Tibial nerve (tissue), 4 donors: ENCODE measurements at regions not wholly inside any gene's neighbourhood (a gene's known extent, or its start where the extent isn't known, plus 50 kb on each side); places are given as distances from the start of the nearest gene placed in this dataset.

ENCODE experiments used
- CTCF ChIP-seq, 5 experiments: fragments of 200-600 bp in 3 of 5; fragments of 450-650 bp in 2 of 5; sonication (generic) in 3 of 5; IDR thresholded peaks; one replicate each; pipeline ENCODE4 v1.5.1; 2016 to 2019; ENCODE audit warnings: antibody characterized with exemption in 5 of 5, mild to moderate bottlenecking in 3 of 5, moderate library complexity in 2 of 5
- EP300 ChIP-seq, 2 donors: sonication (generic); formaldehyde crosslinking; IDR thresholded peaks; one replicate each; pipeline ENCODE4 v1.6.1; 2017; ENCODE audit warnings: antibody characterized with exemption in 2 of 2, mild to moderate bottlenecking in 1 of 2

GRCh38 chr3:153320585-153321128 is 158.6 kb downstream of the RAP2B start:
- TF ChIP-seq CTCF (IDR thresholded peaks at IDR 0.05) (no peak), EP300 (IDR thresholded peaks at IDR 0.05) (no peak)
